B cell (primary cell): ENCODE measurements at regions not wholly inside any gene's neighbourhood (a gene's known extent, or its start where the extent isn't known, plus 50 kb on each side); places are given as distances from the start of the nearest gene placed in this dataset.

ENCODE experiments used
- ATAC-seq: fragments of 200-7000 bp; cut with Tn5 transposase; one replicate; pipeline ENCODE4 v1.10.0; 2021; ENCODE audit warnings: low read depth, mild to moderate bottlenecking, moderate number of reproducible peaks, moderate library complexity
- CTCF ChIA-PET: fragments of 350-600 bp; sonication (Branson Sonifier 250); formaldehyde crosslinking; loops from one replicate; lab custom pipeline; 2021; ENCODE audit warnings: antibody characterized with exemption, inconsistent platforms; lab: Charles Lee
- POLR2A ChIA-PET: fragments of 350-600 bp; sonication (Branson Sonifier 250); formaldehyde crosslinking; loops from one replicate; lab custom pipeline; 2021; ENCODE audit warnings: antibody characterized with exemption; lab: Charles Lee
- DNase-seq: peaks from one replicate; pipeline ENCODE4 v3.0.0; 2013
- H2AFZ ChIP-seq: 2 replicates; pipeline ENCODE4 v1.6.1; 2012; ENCODE audit warnings: mild to moderate bottlenecking, low read depth, low read length; ENCODE audit not compliant: insufficient read depth, poor library complexity, severe bottlenecking
- H3K27ac ChIP-seq, 2 donors: 1 replicate in 1 of 2; 2 replicates in 1 of 2; pipeline ENCODE4 v1.5.1; 2012 to 2013; ENCODE audit warnings: low read length in 2 of 2, mild to moderate bottlenecking in 2 of 2, moderate library complexity in 1 of 2
- H3K27me3 ChIP-seq, 4 experiments: fragments of 200-600 bp in 1 of 4; sonication (generic) in 1 of 4; replicated peaks in 1 of 4; 1 replicate in 2 of 4; 2 replicates in 2 of 4; pipeline versions ENCODE4 v1.6.1 to v1.7.0; 2013 to 2016; ENCODE audit warnings: low read length in 3 of 4, mild to moderate bottlenecking in 2 of 4, mixed read lengths in 1 of 4, moderate library complexity in 1 of 4; ENCODE audit not compliant: insufficient read depth in 4 of 4, control insufficient read depth in 3 of 4; ENCODE audit errors: control extremely low read depth in 1 of 4
- H3K36me3 ChIP-seq, 2 experiments: replicated peaks in 1 of 2; 1 replicate in 1 of 2; 2 replicates in 1 of 2; pipeline versions ENCODE4 v1.6.1 to v1.7.1; 2013; ENCODE audit warnings: low read length in 1 of 2; ENCODE audit not compliant: insufficient read depth in 2 of 2, control insufficient read depth in 1 of 2; ENCODE audit errors: control extremely low read depth in 1 of 2, extremely low read depth in 1 of 2
- H3K4me1 ChIP-seq, 2 donors: fragments of 200-600 bp in 1 of 2; sonication (generic) in 1 of 2; 1 replicate in 1 of 2; 2 replicates in 1 of 2; pipeline versions ENCODE4 v1.5.1 to v1.6.1; 2013 to 2017; ENCODE audit warnings: low read length in 2 of 2; ENCODE audit not compliant: control insufficient read depth in 2 of 2, insufficient read depth in 2 of 2
- H3K4me2 ChIP-seq: replicated peaks from 2 replicates; pipeline ENCODE3; 2012; ENCODE audit warnings: mild to moderate bottlenecking, low read depth, low read length; ENCODE audit not compliant: poor library complexity, severe bottlenecking
- H3K4me3 ChIP-seq, 5 experiments: fragments of 200-600 bp in 1 of 5; sonication (generic) in 1 of 5; 1 replicate in 3 of 5; 2 replicates in 2 of 5; pipeline versions ENCODE4 v1.5.1 to v1.7.0; 2011 to 2016; ENCODE audit warnings: low read length in 4 of 5, mild to moderate bottlenecking in 4 of 5, low read depth in 2 of 5, control low read depth in 1 of 5, moderate library complexity in 1 of 5; ENCODE audit not compliant: insufficient read depth in 1 of 5; ENCODE audit errors: control extremely low read depth in 1 of 5, extremely low read depth in 1 of 5
- H3K79me2 ChIP-seq: fragments of 200-600 bp; sonication (generic); one replicate; pipeline ENCODE4 v1.6.0; 2016; ENCODE audit warnings: low read length; ENCODE audit not compliant: control insufficient read depth, insufficient read depth
- H3K9ac ChIP-seq: fragments of 200-600 bp; sonication (generic); 2 replicates; pipeline ENCODE4 v1.6.1; 2017; ENCODE audit warnings: mild to moderate bottlenecking, low read length, moderate library complexity
- H3K9me3 ChIP-seq, 3 donors: one replicate each; pipeline versions ENCODE4 v1.6.1 to v1.7.1; 2013; ENCODE audit warnings: low read length in 2 of 3; ENCODE audit not compliant: control insufficient read depth in 2 of 3, insufficient read depth in 1 of 3; ENCODE audit errors: control extremely low read depth in 1 of 3
- H4K20me1 ChIP-seq: 2 replicates; pipeline ENCODE4 v1.6.0; 2012; ENCODE audit warnings: mild to moderate bottlenecking, low read length; ENCODE audit not compliant: insufficient read depth, control insufficient read depth, poor library complexity, severe bottlenecking
- H3K27ac Mint-ChIP-seq: one replicate; pipeline ENCODE4 v1.8.0; 2021; ENCODE audit warnings: mixed read lengths
- H3K27me3 Mint-ChIP-seq: one replicate; pipeline ENCODE4 v1.8.0; 2021; ENCODE audit warnings: mixed read lengths
- H3K4me1 Mint-ChIP-seq: one replicate; pipeline ENCODE4 v1.8.0; 2021; ENCODE audit warnings: mixed read lengths
- H3K4me3 Mint-ChIP-seq: one replicate; pipeline ENCODE4 v1.8.0; 2021; ENCODE audit warnings: mixed read lengths
- H3K9me3 Mint-ChIP-seq: one replicate; pipeline ENCODE4 v1.8.0; 2022; ENCODE audit warnings: mixed read lengths; ENCODE audit not compliant: insufficient read depth
- EZH2 ChIP-seq: IDR thresholded peaks from 2 replicates; pipeline ENCODE4 v1.6.1; 2012; ENCODE audit warnings: borderline replicate concordance, low read depth, mild to moderate bottlenecking, moderate library complexity, low read length; ENCODE audit not compliant: insufficient read depth, poor library complexity, severe bottlenecking
- WGBS: methylation state at CpG from one replicate; pipeline ENCODE4 v1.1.5; 2013; ENCODE audit warnings: missing lambda C conversion rate; ENCODE audit not compliant: insufficient coverage; 5-methylcytosine and 5-hydroxymethylcytosine counted together
- intact Hi-C: fragments of 100-400 bp; cut with micrococcal nuclease; formaldehyde crosslinking; loops from one replicate; pipeline ENCODE4 v1.10.0; 2022
- TF ChIP-seq, protein P1 (sequence below): fragments of 200-600 bp; IDR thresholded peaks from one replicate; pipeline ENCODE4 v1.8.0; 2022; ENCODE audit warnings: antibody characterized with exemption, mild to moderate bottlenecking

DNA sequence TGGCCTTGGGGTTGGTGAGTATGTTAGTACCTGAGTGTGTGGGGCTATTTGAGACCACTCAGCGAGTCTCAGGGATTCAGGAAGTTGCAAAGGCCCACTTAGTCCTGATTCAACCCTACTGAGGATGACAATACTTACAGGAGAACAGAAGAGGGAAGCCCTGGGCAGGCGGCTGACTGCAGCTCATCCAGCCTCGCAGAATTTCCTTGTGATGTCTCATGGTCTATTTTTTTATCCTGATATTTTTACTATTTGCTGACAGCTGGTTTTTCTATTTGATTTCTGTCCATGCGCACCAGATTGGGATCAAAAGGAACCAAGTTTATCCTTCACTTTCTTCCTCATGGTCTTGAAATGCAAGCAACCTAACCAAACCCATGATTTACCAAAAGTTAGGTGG, 201.8 kb upstream of the LNX1 start:
- no peak overlapping the region for H3K4me3 ChIP-seq
- intact Hi-C loops, result no loop called here
- no peak for ATAC-seq
- no peak overlapping the region for H3K4me3 Mint-ChIP-seq
- H3K79me2 ChIP-seq, result no peaks in the 10 kb centered on the region
- no peaks in the 10 kb centered on the region for H3K4me1 ChIP-seq
- no peak overlapping the region for H3K27ac Mint-ChIP-seq
- no peaks in the 10 kb centered on the region for H4K20me1 ChIP-seq
- TF ChIP-seq, protein P1, sequence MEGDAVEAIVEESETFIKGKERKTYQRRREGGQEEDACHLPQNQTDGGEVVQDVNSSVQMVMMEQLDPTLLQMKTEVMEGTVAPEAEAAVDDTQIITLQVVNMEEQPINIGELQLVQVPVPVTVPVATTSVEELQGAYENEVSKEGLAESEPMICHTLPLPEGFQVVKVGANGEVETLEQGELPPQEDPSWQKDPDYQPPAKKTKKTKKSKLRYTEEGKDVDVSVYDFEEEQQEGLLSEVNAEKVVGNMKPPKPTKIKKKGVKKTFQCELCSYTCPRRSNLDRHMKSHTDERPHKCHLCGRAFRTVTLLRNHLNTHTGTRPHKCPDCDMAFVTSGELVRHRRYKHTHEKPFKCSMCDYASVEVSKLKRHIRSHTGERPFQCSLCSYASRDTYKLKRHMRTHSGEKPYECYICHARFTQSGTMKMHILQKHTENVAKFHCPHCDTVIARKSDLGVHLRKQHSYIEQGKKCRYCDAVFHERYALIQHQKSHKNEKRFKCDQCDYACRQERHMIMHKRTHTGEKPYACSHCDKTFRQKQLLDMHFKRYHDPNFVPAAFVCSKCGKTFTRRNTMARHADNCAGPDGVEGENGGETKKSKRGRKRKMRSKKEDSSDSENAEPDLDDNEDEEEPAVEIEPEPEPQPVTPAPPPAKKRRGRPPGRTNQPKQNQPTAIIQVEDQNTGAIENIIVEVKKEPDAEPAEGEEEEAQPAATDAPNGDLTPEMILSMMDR, result no peak
- TF ChIP-seq EZH2, result no peak
- H3K36me3 ChIP-seq, result no peaks in the 10 kb centered on the region
- no peak overlapping the region for H3K27ac ChIP-seq
- DNase-seq, result no peak
- ChIA-PET POLR2A (no interaction called here), CTCF (no interaction called here)
- no CpG with 5 or more reads among the region's 4 CpGs for WGBS
- H3K9ac ChIP-seq, result no peak overlapping the region
- H3K9me3 ChIP-seq, result no peaks in the 10 kb centered on the region
- H3K27me3 Mint-ChIP-seq, result peaks cover 31% of the 10 kb centered on the region
- no peaks in the 10 kb centered on the region for H3K27me3 ChIP-seq
- H3K9me3 Mint-ChIP-seq, result no peaks in the 10 kb centered on the region
- no peak overlapping the region for H3K4me2 ChIP-seq
- H2AFZ ChIP-seq, result no peak overlapping the region
- no peaks in the 10 kb centered on the region for H3K4me1 Mint-ChIP-seq

DNA sequence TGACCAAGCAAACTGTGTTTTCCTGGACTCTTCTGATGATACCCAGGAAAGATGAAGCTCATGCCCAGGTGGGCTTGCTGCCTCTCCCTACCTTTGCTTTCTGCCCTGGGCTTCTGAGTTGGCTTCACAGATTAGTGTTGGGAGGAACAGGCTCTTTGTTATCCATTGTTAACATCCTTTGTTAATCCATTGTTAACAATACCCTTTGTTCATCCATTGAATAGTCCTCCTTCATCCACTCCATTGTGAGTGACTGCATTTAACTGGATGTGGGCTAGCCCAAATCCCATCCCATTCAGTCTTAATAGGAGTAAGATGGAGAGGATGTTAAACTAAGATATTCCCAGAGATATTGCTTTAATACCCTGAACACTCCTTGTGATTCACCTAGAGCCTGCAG, 199.0 kb upstream of the LNX1 start:
- Histone ChIP-seq H3K27me3 (no peaks in the 10 kb centered on the region), H3K36me3 (no peaks in the 10 kb centered on the region), H3K9ac (no peak overlapping the region), H4K20me1 (no peaks in the 10 kb centered on the region), H3K4me2 (no peak overlapping the region), H3K4me3 (no peak overlapping the region), H3K27ac (no peak overlapping the region), H3K9me3 (no peaks in the 10 kb centered on the region), H3K79me2 (no peaks in the 10 kb centered on the region), H2AFZ (no peak overlapping the region), H3K4me1 (no peaks in the 10 kb centered on the region)
- intact Hi-C loops, result no loop called here
- CTCF ChIA-PET, result interaction anchor here (1.9 kb wide), 1 partner anchor 14 kb away, joined by 5 read pairs; no protein-coding TSS in a partner anchor
- POLR2A ChIA-PET, result no interaction called here
- Mint-ChIP-seq H3K9me3 (no peaks in the 10 kb centered on the region), H3K27me3 (peaks cover 29% of the 10 kb centered on the region), H3K27ac (no peak overlapping the region), H3K4me3 (no peak overlapping the region), H3K4me1 (no peaks in the 10 kb centered on the region)
- TF ChIP-seq, protein P1, result no peak
- no peak for TF ChIP-seq EZH2
- DNase-seq (no peak), ATAC-seq (no peak)
